Thyroid gland (tissue), 4 donors: ENCODE measurements at regions not wholly inside any gene's neighbourhood (a gene's known extent, or its start where the extent isn't known, plus 50 kb on each side); places are given as distances from the start of the nearest gene placed in this dataset.

Experiments
- DNase-seq, 2 donors: peaks; one replicate each; pipeline ENCODE4 v3.0.0-alpha.2; 2019
- H3K27ac ChIP-seq, 3 donors: fragments of 200-600 bp; sonication (generic); 1 replicate in 2 of 3; 2 replicates in 1 of 3; pipeline ENCODE4 v1.5.1; 2016 to 2019; ENCODE audit warnings: mild to moderate bottlenecking in 1 of 3, moderate library complexity in 1 of 3
- H3K27me3 ChIP-seq: fragments of 200-600 bp; sonication (generic); one replicate; pipeline ENCODE4 v1.5.1; 2019
- H3K36me3 ChIP-seq, 2 donors: fragments of 200-600 bp; sonication (generic); one replicate each; pipeline ENCODE4 v1.5.1; 2016 to 2019
- H3K4me1 ChIP-seq, 2 donors: fragments of 200-600 bp; sonication (generic); one replicate each; pipeline ENCODE4 v1.5.1; 2017 to 2019
- H3K4me3 ChIP-seq, 3 donors: fragments of 200-600 bp; sonication (generic); replicated peaks in 1 of 3; 1 replicate in 2 of 3; 2 replicates in 1 of 3; pipeline ENCODE4 v1.5.1; 2016; ENCODE audit warnings: mild to moderate bottlenecking in 1 of 3
- H3K9me3 ChIP-seq: fragments of 200-600 bp; sonication (generic); one replicate; pipeline ENCODE4 v1.5.1; 2017
- CTCF ChIP-seq, 6 experiments: fragments of 200-600 bp in 3 of 6; fragments of 450-650 bp in 3 of 6; sonication (generic) in 3 of 6; IDR thresholded peaks; one replicate each; pipeline ENCODE4 v1.5.1; 2016 to 2019; ENCODE audit warnings: antibody characterized with exemption in 6 of 6, mild to moderate bottlenecking in 2 of 6, inconsistent platforms in 1 of 6, moderate library complexity in 1 of 6
- POLR2A ChIP-seq, 2 donors: fragments of 450-650 bp; IDR thresholded peaks; one replicate each; pipeline ENCODE4 v1.6.1; 2017; ENCODE audit warnings: antibody characterized with exemption in 2 of 2, mild to moderate bottlenecking in 2 of 2, moderate library complexity in 1 of 2
- WGBS, 2 donors: methylation state at CpG; one replicate each; pipeline ENCODE4 v1.1.5; 2017; 5-methylcytosine and 5-hydroxymethylcytosine counted together
- intact Hi-C: fragments of 100-400 bp; cut with DNase I; formaldehyde crosslinking; loops from one replicate; pipeline ENCODE4 v1.15.1; 2023

DNA sequence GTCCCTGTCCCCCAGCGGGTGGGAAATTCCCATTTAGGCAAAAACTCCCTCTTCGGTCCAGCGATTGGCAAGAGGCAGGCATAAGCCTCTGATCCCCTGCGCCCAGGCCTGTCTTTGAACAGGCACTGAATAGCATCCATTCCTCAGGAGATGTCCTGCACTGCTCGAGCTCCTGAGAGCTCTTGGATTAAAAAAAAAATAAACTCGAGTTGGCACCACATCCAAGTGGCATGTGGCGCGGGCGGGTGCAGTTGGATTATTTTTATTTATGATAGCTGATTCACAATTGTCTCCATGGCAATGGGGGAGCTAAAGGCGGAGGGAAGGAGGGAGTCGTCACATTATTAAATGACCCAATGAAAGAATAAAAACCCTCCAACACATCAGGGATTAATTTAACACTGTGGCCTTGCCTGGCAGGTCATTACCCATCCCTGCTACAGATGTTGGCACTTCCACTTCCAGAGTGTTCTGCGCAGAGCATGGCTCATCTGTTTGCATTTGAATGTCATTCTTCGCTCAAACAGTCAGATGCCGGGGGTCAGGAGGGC, 207.2 kb downstream of the AACS start:
- intact Hi-C loops = no loop called here
- Histone ChIP-seq H3K4me1 (no peaks in the 10 kb centered on the region), H3K27me3 (no peaks in the 10 kb centered on the region), H3K4me3 (no peak overlapping the region), H3K27ac (no peak overlapping the region), H3K36me3 (no peaks in the 10 kb centered on the region), H3K9me3 (no peaks in the 10 kb centered on the region)
- WGBS, 2 donors = 71 to 77% methylated on average over 14 of the region's 14 CpGs
- DNase-seq = no peak
- TF ChIP-seq POLR2A (IDR thresholded peaks at IDR 0.05) (no peak), CTCF (IDR thresholded peaks at IDR 0.05) (no peak)

DNA sequence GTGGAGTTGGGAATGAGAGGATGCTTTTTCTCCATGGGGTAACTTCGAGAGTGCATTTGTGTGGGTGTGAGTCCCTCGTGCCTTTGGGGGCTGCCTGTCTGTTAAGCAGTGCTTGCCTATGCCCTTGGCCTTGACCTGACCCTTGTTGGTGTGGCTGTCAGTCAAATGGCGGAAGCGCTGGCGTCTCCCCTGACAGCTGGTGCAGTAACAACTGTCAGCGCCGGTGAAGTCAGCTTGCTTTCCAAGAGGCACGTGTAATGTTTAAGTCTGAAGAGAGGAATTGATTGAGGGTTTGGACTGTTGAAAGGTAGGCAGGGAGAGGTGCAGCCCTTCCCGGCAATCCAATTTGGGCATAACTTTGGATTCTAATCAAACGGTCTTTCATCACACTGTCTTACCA, 211.3 kb downstream of the AACS start:
- no peaks in the 10 kb centered on the region for H3K4me1 ChIP-seq
- no peak for DNase-seq
- no peak overlapping the region for H3K4me3 ChIP-seq
- WGBS, 2 donors = 67 to 69% methylated on average over 10 of the region's 10 CpGs
- intact Hi-C loops = no loop called here
- H3K27ac ChIP-seq = no peak overlapping the region
- no peak for TF ChIP-seq POLR2A (IDR thresholded peaks at IDR 0.05)
- TF ChIP-seq CTCF (IDR thresholded peaks at IDR 0.05) = no peak
- no peaks in the 10 kb centered on the region for H3K36me3 ChIP-seq
- no peaks in the 10 kb centered on the region for H3K9me3 ChIP-seq
- no peaks in the 10 kb centered on the region for H3K27me3 ChIP-seq

DNA sequence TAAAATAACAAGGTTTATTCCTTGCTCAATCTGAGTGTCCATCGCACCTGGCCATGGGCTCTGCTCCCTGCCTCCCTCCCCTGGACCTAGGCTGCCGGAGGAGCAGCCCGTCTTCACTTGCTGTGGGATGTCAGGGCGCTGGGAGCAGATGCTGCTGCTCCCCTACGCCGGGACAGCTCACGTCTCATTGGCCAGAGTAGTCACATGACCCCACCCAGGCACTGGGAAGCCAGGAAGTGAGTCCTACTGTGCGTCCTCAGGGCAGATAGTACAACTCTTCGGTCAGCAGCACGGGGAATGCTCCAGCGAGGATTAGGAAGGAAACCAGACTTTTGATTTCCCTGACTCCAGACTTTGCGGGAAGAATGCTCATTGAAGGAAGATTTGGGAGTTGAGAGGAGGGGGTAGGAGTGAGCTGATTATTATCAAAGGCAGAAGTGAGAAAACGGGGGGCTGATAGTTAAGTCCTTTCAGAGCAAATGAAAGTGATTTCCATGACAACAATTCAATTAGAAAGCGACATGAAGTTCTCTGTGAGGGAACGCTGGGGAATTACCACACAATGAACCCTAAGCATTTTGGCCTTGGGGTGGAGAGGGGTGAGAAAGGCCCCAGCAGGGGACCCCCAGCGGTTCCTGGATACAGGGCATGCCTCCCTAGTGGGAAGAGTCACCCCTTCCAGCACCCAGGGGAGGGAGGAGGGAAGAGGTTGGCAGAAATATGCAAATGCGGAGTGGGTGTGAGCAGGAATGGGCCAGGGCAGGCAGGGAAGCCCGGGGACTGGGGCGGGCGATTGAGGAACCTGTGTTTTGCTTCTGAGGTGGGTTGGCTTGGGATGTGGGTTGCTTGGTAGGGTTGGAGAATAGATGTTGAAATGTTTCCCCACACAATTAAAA, 215.5 kb downstream of the AACS start:
- Histone ChIP-seq H3K4me3 (no peak overlapping the region), H3K27me3 (no peaks in the 10 kb centered on the region), H3K9me3 (no peaks in the 10 kb centered on the region), H3K36me3 (no peaks in the 10 kb centered on the region), H3K27ac (no peak overlapping the region), H3K4me1 (no peaks in the 10 kb centered on the region)
- WGBS, 2 donors = 24 to 25% methylated on average over 17 to 20 of the region's 20 CpGs
- no peak for TF ChIP-seq CTCF (IDR thresholded peaks at IDR 0.05)
- no peak for TF ChIP-seq POLR2A (IDR thresholded peaks at IDR 0.05)
- intact Hi-C loops = no loop called here
- DNase-seq = no peak

DNA sequence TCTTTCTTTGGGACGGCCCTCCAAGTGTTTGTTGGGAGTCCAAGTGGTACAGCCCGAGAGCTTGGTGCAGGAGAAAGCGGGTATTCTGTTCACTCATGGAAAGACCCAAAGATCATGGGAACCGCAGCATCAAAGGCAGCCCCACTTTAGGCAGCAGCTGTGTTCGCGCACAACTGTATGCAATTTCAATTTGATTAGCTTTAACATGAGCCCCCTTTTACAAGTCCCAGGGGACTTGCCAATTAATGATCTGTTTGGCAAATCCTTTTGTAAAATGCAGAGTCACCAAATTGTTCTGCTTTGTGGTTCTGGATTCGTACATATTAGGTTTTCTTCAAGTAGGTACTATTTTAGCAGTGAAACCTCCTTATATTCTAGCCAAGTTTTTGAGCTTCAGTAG, 217.7 kb downstream of the AACS start:
- H3K27me3 ChIP-seq = no peaks in the 10 kb centered on the region
- TF ChIP-seq POLR2A (IDR thresholded peaks at IDR 0.05) = no peak
- no peak for TF ChIP-seq CTCF (IDR thresholded peaks at IDR 0.05)
- H3K36me3 ChIP-seq = no peaks in the 10 kb centered on the region
- no peaks in the 10 kb centered on the region for H3K9me3 ChIP-seq
- intact Hi-C loops = no loop called here
- no peaks in the 10 kb centered on the region for H3K4me1 ChIP-seq
- H3K4me3 ChIP-seq = no peak overlapping the region
- WGBS, 2 donors = 85 to 90% methylated on average over 7 of the region's 7 CpGs
- no peak for DNase-seq
- H3K27ac ChIP-seq = no peak overlapping the region

DNA sequence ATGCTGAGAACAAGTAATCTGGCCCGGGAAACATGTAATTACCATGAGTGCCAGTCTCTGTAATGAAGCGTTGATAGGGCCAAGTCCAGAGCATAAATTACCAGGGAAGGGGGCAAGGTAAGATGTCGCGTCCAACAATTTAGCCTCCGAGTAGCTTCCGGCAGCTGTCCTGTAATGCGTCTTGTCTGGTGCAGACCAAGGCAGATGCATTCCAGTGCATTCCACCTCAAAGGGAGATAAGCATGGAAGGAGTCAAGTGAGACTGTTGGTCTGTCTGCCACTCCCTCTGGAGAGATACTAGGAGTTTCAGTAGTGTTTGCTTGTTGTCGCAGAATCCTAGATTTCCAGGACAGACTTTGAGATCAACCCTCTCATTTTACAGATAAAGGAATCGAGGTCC, 218.3 kb downstream of the AACS start:
- 79 to 86% methylated on average over 9 of the region's 9 CpGs for WGBS, 2 donors
- no peaks in the 10 kb centered on the region for H3K36me3 ChIP-seq
- no peak overlapping the region for H3K27ac ChIP-seq
- no peaks in the 10 kb centered on the region for H3K27me3 ChIP-seq
- DNase-seq = no peak
- intact Hi-C loops = no loop called here
- H3K4me1 ChIP-seq = no peaks in the 10 kb centered on the region
- no peaks in the 10 kb centered on the region for H3K9me3 ChIP-seq
- H3K4me3 ChIP-seq = no peak overlapping the region
- TF ChIP-seq CTCF (IDR thresholded peaks at IDR 0.05) = no peak
- TF ChIP-seq POLR2A (IDR thresholded peaks at IDR 0.05) = no peak
